ENCODE measurements at regions not wholly inside any gene's neighbourhood (a gene's known extent, or its start where the extent isn't known, plus 50 kb on each side); places are given as distances from the start of the nearest gene placed in this dataset.

DNA sequence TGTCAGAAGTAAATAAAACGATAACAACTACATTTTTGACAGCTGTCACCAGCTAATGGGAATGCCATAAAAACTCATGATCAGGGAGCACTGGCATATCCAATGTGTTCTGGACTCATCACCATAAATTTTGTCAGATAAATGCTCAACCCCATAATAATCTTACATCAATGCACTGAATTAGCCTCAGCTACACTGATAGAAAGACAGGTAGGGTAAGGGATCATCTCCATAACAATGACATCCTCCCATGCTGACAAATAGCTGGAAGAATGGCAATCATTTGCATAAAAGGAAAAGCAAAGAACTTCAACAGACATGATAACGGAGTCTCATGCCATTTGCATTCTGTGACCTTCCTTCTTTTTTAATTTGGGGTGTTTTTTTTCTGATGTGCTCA lies 352.8 kb upstream of the PFKP start:
- peaks cover 0 to 17% (median 7%) of the 10 kb centered on the region in 8 donors for H3K9me3 Mint-ChIP-seq
- H3K4me1 Mint-ChIP-seq: no peaks in the 10 kb centered on the region
- no peaks in the 10 kb centered on the region for H3K27me3 Mint-ChIP-seq
- no peaks in the 10 kb centered on the region for H3K9me3 ChIP-seq (ENCODE audit: control insufficient read depth in 1 of 2, low read length in 2 of 2)
- no peaks in the 10 kb centered on the region for H3K36me3 ChIP-seq (ENCODE audit: insufficient read depth, low read length)
- no peak overlapping the region for H3K27ac ChIP-seq (ENCODE audit: low read depth, low read length)
- ChIA-PET CTCF (ENCODE audit: partially characterized antibody) (no interaction called here), POLR2A (ENCODE audit: partially characterized antibody) (no interaction called here)
- no peak overlapping the region for H3K27ac Mint-ChIP-seq
- no peak overlapping the region for H3K4me3 ChIP-seq (ENCODE audit: low read length in 2 of 2)
- no peaks in the 10 kb centered on the region for H3K36me3 Mint-ChIP-seq
- no peak overlapping the region for H3K4me3 Mint-ChIP-seq
- no peaks in the 10 kb centered on the region for H3K27me3 ChIP-seq (ENCODE audit: insufficient read depth, low read length)
- intact Hi-C loops (cut with micrococcal nuclease): no loop called here
- H3K4me1 ChIP-seq (ENCODE audit: insufficient read depth, low read length): no peaks in the 10 kb centered on the region
- no peak for DNase-seq

DNA sequence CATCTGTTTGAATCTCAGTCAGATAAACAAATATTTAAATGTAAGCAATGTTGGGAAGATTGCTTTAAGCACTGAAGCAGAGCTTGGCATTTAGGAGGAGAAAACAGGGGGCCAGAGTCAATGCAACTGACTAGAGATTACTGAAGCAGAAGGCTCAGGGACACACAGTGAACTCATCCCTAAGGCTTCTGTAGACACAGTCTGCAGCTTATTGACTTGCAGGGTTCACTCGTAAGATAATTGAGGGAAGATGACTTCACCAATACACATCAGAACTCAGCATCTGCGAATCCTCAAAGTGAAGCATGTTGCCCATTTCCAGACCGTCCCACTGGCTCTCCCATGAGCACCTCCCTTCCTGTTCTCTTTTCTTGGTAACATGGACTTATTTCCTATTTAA lies 363.4 kb upstream of the PFKP start:
- Mint-ChIP-seq H3K9me3 (peaks cover 0 to 4% (median 0%) of the 10 kb centered on the region in 8 donors), H3K27ac (no peak overlapping the region), H3K4me3 (no peak overlapping the region), H3K36me3 (no peaks in the 10 kb centered on the region), H3K4me1 (no peaks in the 10 kb centered on the region), H3K27me3 (peaks cover 0 to 2% of the 10 kb centered on the region in 2 donors)
- H3K27ac ChIP-seq (ENCODE audit: low read depth, low read length): no peak overlapping the region
- H3K36me3 ChIP-seq (ENCODE audit: insufficient read depth, low read length): no peaks in the 10 kb centered on the region
- intact Hi-C loops (cut with micrococcal nuclease): no loop called here
- no peak for DNase-seq
- ChIA-PET POLR2A (ENCODE audit: partially characterized antibody) (no interaction called here), CTCF (ENCODE audit: partially characterized antibody) (no interaction called here)
- no peaks in the 10 kb centered on the region for H3K9me3 ChIP-seq (ENCODE audit: control insufficient read depth in 1 of 2, low read length in 2 of 2)
- H3K4me3 ChIP-seq (ENCODE audit: low read length in 2 of 2): no peak overlapping the region
- H3K4me1 ChIP-seq (ENCODE audit: insufficient read depth, low read length): no peaks in the 10 kb centered on the region
- no peaks in the 10 kb centered on the region for H3K27me3 ChIP-seq (ENCODE audit: insufficient read depth, low read length)

DNA sequence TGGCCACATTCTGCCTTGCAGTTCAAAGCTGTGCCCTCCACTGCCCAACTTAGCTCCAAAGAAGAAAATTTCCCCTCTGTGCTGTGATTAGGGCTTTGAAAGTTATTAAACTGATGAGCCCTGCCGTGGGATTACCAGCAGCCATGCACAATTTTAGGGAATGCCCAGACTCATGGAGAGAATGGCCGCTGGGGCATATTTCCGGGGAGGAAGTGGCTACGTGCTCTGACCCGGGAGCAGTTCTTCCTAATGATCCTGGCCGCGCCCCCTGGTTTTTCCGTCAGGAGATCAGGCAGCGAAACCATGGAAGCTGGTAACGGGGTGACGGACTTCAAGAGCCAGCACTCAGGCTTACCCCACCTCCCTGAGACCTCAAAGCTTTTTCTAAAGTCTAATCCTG lies 365.5 kb upstream of the PFKP start:
- Histone ChIP-seq H3K9me3 (ENCODE audit: control insufficient read depth in 1 of 2, low read length in 2 of 2) (no peaks in the 10 kb centered on the region), H3K27ac (ENCODE audit: low read depth, low read length) (no peak overlapping the region), H3K36me3 (ENCODE audit: insufficient read depth, low read length) (no peaks in the 10 kb centered on the region), H3K27me3 (ENCODE audit: insufficient read depth, low read length) (no peaks in the 10 kb centered on the region), H3K4me3 (ENCODE audit: low read length in 2 of 2) (no peak overlapping the region), H3K4me1 (ENCODE audit: insufficient read depth, low read length) (no peaks in the 10 kb centered on the region)
- Mint-ChIP-seq H3K9me3 (peaks cover 0 to 3% (median 0%) of the 10 kb centered on the region in 8 donors), H3K4me1 (no peaks in the 10 kb centered on the region), H3K4me3 (no peak overlapping the region), H3K27ac (no peak overlapping the region), H3K27me3 (peaks cover 0 to 2% of the 10 kb centered on the region in 2 donors), H3K36me3 (no peaks in the 10 kb centered on the region)
- no peak for DNase-seq
- CTCF ChIA-PET (ENCODE audit: partially characterized antibody): no interaction called here
- intact Hi-C loops (cut with micrococcal nuclease): no loop called here
- POLR2A ChIA-PET (ENCODE audit: partially characterized antibody): no interaction called here

DNA sequence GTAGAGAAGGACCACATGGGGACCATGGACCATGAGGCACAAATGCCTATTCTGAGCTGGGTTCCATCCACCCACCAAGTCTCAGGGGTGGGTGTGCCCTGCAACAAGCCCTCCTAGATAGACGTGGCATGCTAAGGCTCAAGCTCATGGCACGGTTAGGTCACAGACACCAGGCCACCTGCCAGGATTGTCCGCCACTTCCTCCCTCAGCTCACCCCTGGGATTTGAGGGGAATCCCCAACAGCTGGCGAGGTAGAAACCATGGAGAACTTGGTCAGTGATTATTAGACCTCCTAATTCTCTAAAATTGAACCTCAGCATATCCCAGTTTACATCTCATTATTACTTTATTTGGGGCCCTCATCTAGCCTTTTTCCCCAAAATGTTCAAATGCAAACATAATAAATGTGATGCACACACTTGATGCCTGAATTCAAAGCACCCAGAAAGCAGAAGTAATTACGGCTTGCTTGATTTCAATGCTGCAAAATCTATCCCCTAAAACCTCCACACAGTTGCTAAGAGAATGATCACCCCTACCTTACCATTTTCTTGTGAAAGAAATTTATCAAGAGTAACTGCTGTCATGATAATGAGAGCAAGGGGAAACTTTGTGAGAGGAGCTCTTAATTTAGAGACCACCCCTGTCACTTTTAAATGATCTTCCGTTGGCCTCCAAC lies 366.6 kb upstream of the PFKP start:
- H3K4me1 ChIP-seq (ENCODE audit: insufficient read depth, low read length): no peaks in the 10 kb centered on the region
- H3K9me3 ChIP-seq (ENCODE audit: control insufficient read depth in 1 of 2, low read length in 2 of 2): no peaks in the 10 kb centered on the region
- POLR2A ChIA-PET (ENCODE audit: partially characterized antibody): no interaction called here
- Mint-ChIP-seq H3K9me3 (no peaks in the 10 kb centered on the region), H3K27ac (no peak overlapping the region), H3K27me3 (peaks cover 0 to 2% of the 10 kb centered on the region in 2 donors), H3K4me1 (no peaks in the 10 kb centered on the region), H3K36me3 (no peaks in the 10 kb centered on the region), H3K4me3 (no peak overlapping the region)
- CTCF ChIA-PET (ENCODE audit: partially characterized antibody): no interaction called here
- no peak for DNase-seq
- intact Hi-C loops (cut with micrococcal nuclease): no loop called here
- H3K27ac ChIP-seq (ENCODE audit: low read depth, low read length): no peak overlapping the region
- no peak overlapping the region for H3K4me3 ChIP-seq (ENCODE audit: low read length in 2 of 2)
- no peaks in the 10 kb centered on the region for H3K36me3 ChIP-seq (ENCODE audit: insufficient read depth, low read length)
- H3K27me3 ChIP-seq (ENCODE audit: insufficient read depth, low read length): no peaks in the 10 kb centered on the region

DNA sequence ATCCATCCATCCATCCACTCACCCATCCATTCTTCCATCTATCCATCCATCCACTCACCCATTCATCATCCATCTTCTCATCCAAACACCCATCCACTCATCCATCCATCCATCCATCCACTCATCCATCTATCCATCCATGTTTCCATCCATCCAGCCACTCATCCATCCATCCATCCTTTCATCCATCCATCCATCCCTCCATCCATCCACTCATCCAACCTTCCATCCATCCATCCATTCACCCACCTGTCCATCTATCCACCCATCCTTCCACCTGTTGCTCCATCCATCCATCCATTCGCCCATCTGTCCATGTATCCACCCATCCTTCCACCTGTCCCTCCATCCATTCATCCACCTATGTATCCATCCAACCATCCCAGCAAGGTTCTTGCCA lies 378.4 kb upstream of the PFKP start:
- peaks cover 3% of the 10 kb centered on the region in 2 donors for H3K27me3 Mint-ChIP-seq
- H3K4me1 ChIP-seq (ENCODE audit: insufficient read depth, low read length): no peaks in the 10 kb centered on the region
- no peaks in the 10 kb centered on the region for H3K36me3 ChIP-seq (ENCODE audit: insufficient read depth, low read length)
- ChIA-PET POLR2A (ENCODE audit: partially characterized antibody) (no interaction called here), CTCF (ENCODE audit: partially characterized antibody) (no interaction called here)
- no peaks in the 10 kb centered on the region for H3K36me3 Mint-ChIP-seq
- peaks cover 0 to 2% (median 0%) of the 10 kb centered on the region in 8 donors for H3K9me3 Mint-ChIP-seq
- H3K27ac Mint-ChIP-seq: no peak overlapping the region
- no peaks in the 10 kb centered on the region for H3K27me3 ChIP-seq (ENCODE audit: insufficient read depth, low read length)
- intact Hi-C loops (cut with micrococcal nuclease): no loop called here
- no peak for DNase-seq
- H3K4me1 Mint-ChIP-seq: no peaks in the 10 kb centered on the region
- H3K4me3 ChIP-seq (ENCODE audit: low read length in 2 of 2): no peak overlapping the region
- no peak overlapping the region for H3K27ac ChIP-seq (ENCODE audit: low read depth, low read length)
- no peaks in the 10 kb centered on the region for H3K9me3 ChIP-seq (ENCODE audit: control insufficient read depth in 1 of 2, low read length in 2 of 2)
- no peak overlapping the region for H3K4me3 Mint-ChIP-seq

DNA sequence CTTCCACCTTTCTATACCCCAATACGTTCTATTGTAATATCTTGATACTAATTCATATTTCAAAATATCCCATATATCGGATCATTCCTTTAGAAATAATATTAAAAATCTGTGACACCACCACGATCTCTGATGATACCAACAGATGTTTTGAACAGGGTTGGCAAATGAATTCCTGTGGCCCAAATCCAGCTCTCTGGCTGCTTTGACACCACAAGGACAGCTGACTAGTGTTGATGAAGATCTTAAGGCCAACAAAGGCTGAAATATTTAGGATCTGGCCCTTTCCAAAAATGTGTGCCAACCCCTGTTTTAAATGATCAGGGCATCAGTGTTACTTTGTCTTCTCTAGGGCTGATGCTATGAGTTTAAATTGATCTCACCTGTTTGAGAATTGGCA lies 380.7 kb upstream of the PFKP start:
- POLR2A ChIA-PET (ENCODE audit: partially characterized antibody): no interaction called here
- CTCF ChIA-PET (ENCODE audit: partially characterized antibody): no interaction called here
- Mint-ChIP-seq H3K4me3 (no peak overlapping the region), H3K36me3 (no peaks in the 10 kb centered on the region), H3K27ac (no peak overlapping the region), H3K27me3 (peaks cover 3% of the 10 kb centered on the region in 2 donors), H3K4me1 (no peaks in the 10 kb centered on the region), H3K9me3 (peaks cover 0 to 2% (median 0%) of the 10 kb centered on the region in 8 donors)
- Histone ChIP-seq H3K27ac (ENCODE audit: low read depth, low read length) (no peak overlapping the region), H3K9me3 (ENCODE audit: control insufficient read depth in 1 of 2, low read length in 2 of 2) (no peaks in the 10 kb centered on the region), H3K27me3 (ENCODE audit: insufficient read depth, low read length) (no peaks in the 10 kb centered on the region), H3K4me1 (ENCODE audit: insufficient read depth, low read length) (no peaks in the 10 kb centered on the region), H3K4me3 (ENCODE audit: low read length in 2 of 2) (no peak overlapping the region), H3K36me3 (ENCODE audit: insufficient read depth, low read length) (no peaks in the 10 kb centered on the region)
- intact Hi-C loops (cut with micrococcal nuclease): no loop called here
- no peak for DNase-seq

DNA sequence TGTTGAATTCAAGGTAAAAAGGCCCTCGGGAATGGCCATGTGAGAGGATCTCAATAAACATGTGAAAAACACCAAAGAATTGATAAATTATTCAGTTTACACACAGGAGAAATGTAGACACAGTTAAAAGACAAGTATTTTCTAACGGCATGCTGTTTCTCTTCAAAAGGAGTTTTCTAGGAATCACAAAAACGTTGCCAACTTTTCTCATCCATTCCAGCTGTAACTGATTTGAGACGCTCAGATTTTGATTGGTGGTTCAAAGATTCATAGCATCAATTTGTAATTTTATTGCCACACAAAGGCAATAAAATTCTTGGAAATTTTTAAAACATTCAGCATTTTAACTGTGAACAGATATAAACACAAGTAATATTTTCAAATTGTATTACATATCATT lies 384.9 kb upstream of the PFKP start:
- no peak overlapping the region for H3K4me3 Mint-ChIP-seq
- Histone ChIP-seq H3K27me3 (ENCODE audit: insufficient read depth, low read length) (no peaks in the 10 kb centered on the region), H3K36me3 (ENCODE audit: insufficient read depth, low read length) (no peaks in the 10 kb centered on the region), H3K9me3 (ENCODE audit: control insufficient read depth in 1 of 2, low read length in 2 of 2) (no peaks in the 10 kb centered on the region), H3K4me3 (ENCODE audit: low read length in 2 of 2) (no peak overlapping the region), H3K4me1 (ENCODE audit: insufficient read depth, low read length) (no peaks in the 10 kb centered on the region), H3K27ac (ENCODE audit: low read depth, low read length) (no peak overlapping the region)
- POLR2A ChIA-PET (ENCODE audit: partially characterized antibody): no interaction called here
- no peaks in the 10 kb centered on the region for H3K36me3 Mint-ChIP-seq
- H3K27me3 Mint-ChIP-seq: peaks cover 2 to 8% of the 10 kb centered on the region in 2 donors
- CTCF ChIA-PET (ENCODE audit: partially characterized antibody): no interaction called here
- no peak for DNase-seq
- peaks cover 0 to 2% (median 0%) of the 10 kb centered on the region in 8 donors for H3K9me3 Mint-ChIP-seq
- no peak overlapping the region for H3K27ac Mint-ChIP-seq
- no peaks in the 10 kb centered on the region for H3K4me1 Mint-ChIP-seq
- intact Hi-C loops (cut with micrococcal nuclease): no loop called here

DNA sequence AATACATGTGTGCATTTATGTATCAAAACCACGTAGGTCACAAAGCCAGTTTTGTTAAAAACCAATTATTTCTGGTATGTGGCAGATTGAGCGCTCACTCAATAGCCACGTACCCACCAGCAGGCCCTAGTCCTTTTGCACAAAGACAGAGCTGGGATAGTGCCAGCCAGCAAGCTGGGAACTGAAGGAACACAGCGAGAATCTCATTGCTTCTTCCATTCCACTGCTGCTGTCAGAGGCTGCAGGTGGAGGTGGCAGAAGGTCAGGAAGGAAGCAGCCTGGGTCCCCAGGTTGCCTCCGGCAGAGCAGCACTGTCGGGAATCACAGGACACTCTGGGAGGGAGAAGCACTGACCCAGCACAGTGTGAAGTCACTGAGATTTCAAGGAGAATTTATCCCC lies 385.5 kb upstream of the PFKP start:
- intact Hi-C loops (cut with micrococcal nuclease): no loop called here
- ChIA-PET POLR2A (ENCODE audit: partially characterized antibody) (no interaction called here), CTCF (ENCODE audit: partially characterized antibody) (no interaction called here)
- peaks cover 0 to 2% (median 0%) of the 10 kb centered on the region in 8 donors for H3K9me3 Mint-ChIP-seq
- no peaks in the 10 kb centered on the region for H3K9me3 ChIP-seq (ENCODE audit: control insufficient read depth in 1 of 2, low read length in 2 of 2)
- no peak overlapping the region for H3K27ac Mint-ChIP-seq
- H3K4me3 Mint-ChIP-seq: no peak overlapping the region
- H3K36me3 ChIP-seq (ENCODE audit: insufficient read depth, low read length): no peaks in the 10 kb centered on the region
- no peak for DNase-seq
- H3K4me1 ChIP-seq (ENCODE audit: insufficient read depth, low read length): no peaks in the 10 kb centered on the region
- H3K4me1 Mint-ChIP-seq: no peaks in the 10 kb centered on the region
- no peaks in the 10 kb centered on the region for H3K36me3 Mint-ChIP-seq
- H3K27me3 ChIP-seq (ENCODE audit: insufficient read depth, low read length): no peaks in the 10 kb centered on the region
- H3K27ac ChIP-seq (ENCODE audit: low read depth, low read length): no peak overlapping the region
- peaks cover 2 to 8% of the 10 kb centered on the region in 2 donors for H3K27me3 Mint-ChIP-seq
- H3K4me3 ChIP-seq (ENCODE audit: low read length in 2 of 2): no peak overlapping the region
